CD4-positive, CD25-positive, alpha-beta regulatory T cell (primary cell): ENCODE measurements at regions not wholly inside any gene's neighbourhood (a gene's known extent, or its start where the extent isn't known, plus 50 kb on each side); places are given as distances from the start of the nearest gene placed in this dataset.

Experiments
- ATAC-seq, 2 donors: fragments of 150-1000 bp; cut with Tn5 transposase; one replicate each; pipeline ENCODE4 v1.10.0; 2021; ENCODE audit warnings: low read depth in 2 of 2, moderate number of reproducible peaks in 2 of 2, moderate library complexity in 1 of 2
- DNase-seq, 3 donors: peaks; one replicate each; pipeline versions ENCODE4 v3.0.0 to v3.0.0-alpha.2; 2012 to 2022; ENCODE audit warnings: mixed read lengths in 1 of 3
- H3K27ac ChIP-seq: one replicate; pipeline ENCODE4 v1.7.0; 2013; ENCODE audit warnings: mild to moderate bottlenecking, low read length; ENCODE audit not compliant: insufficient read depth, poor library complexity, severe bottlenecking
- H3K27me3 ChIP-seq: one replicate; pipeline ENCODE4 v1.7.0; 2013; ENCODE audit warnings: low read length; ENCODE audit not compliant: control insufficient read depth, insufficient read depth
- H3K36me3 ChIP-seq: one replicate; pipeline ENCODE4 v1.7.0; 2013; ENCODE audit warnings: mild to moderate bottlenecking, low read length, moderate library complexity; ENCODE audit not compliant: control insufficient read depth, insufficient read depth
- H3K4me1 ChIP-seq: 2 replicates; pipeline ENCODE4 v1.7.0; 2013; ENCODE audit warnings: mild to moderate bottlenecking, low read length; ENCODE audit not compliant: insufficient read depth, control insufficient read depth, poor library complexity, severe bottlenecking
- H3K4me3 ChIP-seq: one replicate; pipeline ENCODE4 v1.7.0; 2013; ENCODE audit warnings: low read depth, mild to moderate bottlenecking, low read length, moderate library complexity
- H3K9me3 ChIP-seq, 2 experiments: 1 replicate in 1 of 2; 2 replicates in 1 of 2; pipeline ENCODE4 v1.7.0; 2013; ENCODE audit warnings: low read length in 2 of 2, mild to moderate bottlenecking in 1 of 2, moderate library complexity in 1 of 2; ENCODE audit not compliant: control insufficient read depth in 2 of 2
- H3K27ac Mint-ChIP-seq, 3 donors: one replicate each; pipeline ENCODE4 v1.8.0; 2020 to 2022; ENCODE audit warnings: mild to moderate bottlenecking in 3 of 3, mixed read lengths in 3 of 3, moderate library complexity in 2 of 3
- H3K27me3 Mint-ChIP-seq: one replicate; pipeline ENCODE4 v1.8.0; 2022; ENCODE audit warnings: mild to moderate bottlenecking, mixed read lengths
- H3K36me3 Mint-ChIP-seq: one replicate; pipeline ENCODE4 v1.8.0; 2020; ENCODE audit warnings: mixed read lengths
- H3K4me1 Mint-ChIP-seq, 4 donors: one replicate each; pipeline ENCODE4 v1.8.0; 2020 to 2022; ENCODE audit warnings: mixed read lengths in 4 of 4, mild to moderate bottlenecking in 1 of 4
- H3K4me3 Mint-ChIP-seq, 4 donors: one replicate each; pipeline ENCODE4 v1.8.0; 2020 to 2022; ENCODE audit warnings: mild to moderate bottlenecking in 4 of 4, mixed read lengths in 4 of 4, moderate library complexity in 3 of 4
- H3K9me3 Mint-ChIP-seq, 7 donors: one replicate each; pipeline ENCODE4 v1.8.0; 2020 to 2022; ENCODE audit warnings: mixed read lengths in 7 of 7, mild to moderate bottlenecking in 3 of 7, moderate library complexity in 2 of 7

- Mint-ChIP-seq H3K4me1 (peaks cover 6 to 17% (median 12%) of the 10 kb centered on the region in 4 donors), H3K27me3 (no peaks in the 10 kb centered on the region), H3K36me3 (no peaks in the 10 kb centered on the region), H3K9me3 (peaks cover 0 to 3% (median 0%) of the 10 kb centered on the region in 7 donors), H3K27ac (no peak overlapping the region), H3K4me3 (no peak overlapping the region)
- Histone ChIP-seq H3K27me3 (no peaks in the 10 kb centered on the region), H3K4me1 (peaks cover 12% of the 10 kb centered on the region), H3K9me3 (no peaks in the 10 kb centered on the region), H3K4me3 (no peak overlapping the region), H3K36me3 (no peaks in the 10 kb centered on the region), H3K27ac (no peak overlapping the region)
- ATAC-seq = no peak
- DNase-seq = no peak
These were observed 375.6 kb downstream of the COG6 start for GRCh38 chr13:40031031-40031430.

GRCh38 chr13:40039061-40039460, 383.6 kb downstream of the COG6 start:
- DNase-seq (no peak), ATAC-seq (no peak)
- Mint-ChIP-seq H3K4me3 (no peak overlapping the region), H3K9me3 (peaks cover 0 to 7% (median 0%) of the 10 kb centered on the region in 7 donors), H3K27ac (peak overlapping the region in 1 of 3 donors; percentile 47), H3K36me3 (no peaks in the 10 kb centered on the region), H3K27me3 (peaks cover 20% of the 10 kb centered on the region), H3K4me1 (no peaks in the 10 kb centered on the region)
- Histone ChIP-seq H3K27me3 (peaks cover 5% of the 10 kb centered on the region), H3K4me3 (no peak overlapping the region), H3K36me3 (no peaks in the 10 kb centered on the region), H3K27ac (no peak overlapping the region), H3K4me1 (no peaks in the 10 kb centered on the region), H3K9me3 (no peaks in the 10 kb centered on the region)

- Histone ChIP-seq H3K36me3 (no peaks in the 10 kb centered on the region), H3K27ac (no peak overlapping the region), H3K9me3 (no peaks in the 10 kb centered on the region), H3K4me3 (no peak overlapping the region), H3K27me3 (peaks cover 13% of the 10 kb centered on the region), H3K4me1 (no peaks in the 10 kb centered on the region)
- Mint-ChIP-seq H3K27me3 (peaks cover 30% of the 10 kb centered on the region), H3K4me3 (no peak overlapping the region), H3K36me3 (no peaks in the 10 kb centered on the region), H3K27ac (no peak overlapping the region), H3K4me1 (peaks cover 0 to 2% (median 0%) of the 10 kb centered on the region in 4 donors), H3K9me3 (peaks cover 0 to 7% (median 0%) of the 10 kb centered on the region in 7 donors)
- no peak for DNase-seq
- ATAC-seq = no peak
These were observed 387.5 kb downstream of the COG6 start for GRCh38 chr13:40042991-40043390.

GRCh38 chr13:40043764-40044163, 388.3 kb downstream of the COG6 start:
- H3K9me3 ChIP-seq = no peaks in the 10 kb centered on the region
- no peak overlapping the region for H3K4me3 ChIP-seq
- H3K4me1 Mint-ChIP-seq = peaks cover 0 to 2% (median 0%) of the 10 kb centered on the region in 4 donors
- peaks cover 30% of the 10 kb centered on the region for H3K27me3 Mint-ChIP-seq
- no peak overlapping the region for H3K27ac Mint-ChIP-seq
- ATAC-seq (no peak), DNase-seq (no peak)
- no peaks in the 10 kb centered on the region for H3K4me1 ChIP-seq
- H3K9me3 Mint-ChIP-seq = peaks cover 0 to 7% (median 0%) of the 10 kb centered on the region in 7 donors
- H3K36me3 Mint-ChIP-seq = no peaks in the 10 kb centered on the region
- no peak overlapping the region for H3K27ac ChIP-seq
- no peaks in the 10 kb centered on the region for H3K36me3 ChIP-seq
- H3K4me3 Mint-ChIP-seq = no peak overlapping the region
- peaks cover 13% of the 10 kb centered on the region for H3K27me3 ChIP-seq

GRCh38 chr13:40047322-40047771, 391.9 kb downstream of the COG6 start:
- Mint-ChIP-seq H3K27ac (no peak overlapping the region), H3K4me3 (no peak overlapping the region), H3K9me3 (peaks cover 0 to 3% (median 0%) of the 10 kb centered on the region in 7 donors), H3K4me1 (peaks cover 0 to 2% (median 0%) of the 10 kb centered on the region in 4 donors), H3K27me3 (peaks cover 20% of the 10 kb centered on the region), H3K36me3 (no peaks in the 10 kb centered on the region)
- H3K27ac ChIP-seq = no peak overlapping the region
- no peak for DNase-seq
- H3K4me1 ChIP-seq = no peaks in the 10 kb centered on the region
- ATAC-seq = no peak
- H3K36me3 ChIP-seq = no peaks in the 10 kb centered on the region
- H3K9me3 ChIP-seq = no peaks in the 10 kb centered on the region
- H3K27me3 ChIP-seq = peaks cover 13% of the 10 kb centered on the region
- no peak overlapping the region for H3K4me3 ChIP-seq

GRCh38 chr13:40048551-40048950, 393.1 kb downstream of the COG6 start:
- ATAC-seq = no peak
- no peak overlapping the region for H3K4me3 Mint-ChIP-seq
- H3K36me3 Mint-ChIP-seq = no peaks in the 10 kb centered on the region
- Histone ChIP-seq H3K27me3 (peaks cover 10% of the 10 kb centered on the region), H3K9me3 (no peaks in the 10 kb centered on the region), H3K4me3 (no peak overlapping the region), H3K36me3 (no peaks in the 10 kb centered on the region), H3K4me1 (no peaks in the 10 kb centered on the region), H3K27ac (no peak overlapping the region)
- H3K27me3 Mint-ChIP-seq = peaks cover 15% of the 10 kb centered on the region
- H3K4me1 Mint-ChIP-seq = peaks cover 0 to 2% (median 0%) of the 10 kb centered on the region in 4 donors
- peak overlapping the region in 1 of 3 donors; percentile 2 for H3K27ac Mint-ChIP-seq
- DNase-seq = no peak
- peaks cover 0 to 3% (median 0%) of the 10 kb centered on the region in 7 donors for H3K9me3 Mint-ChIP-seq

- Mint-ChIP-seq H3K9me3 (peaks cover 0 to 3% (median 0%) of the 10 kb centered on the region in 7 donors), H3K27ac (no peak overlapping the region), H3K4me1 (peaks cover 0 to under 1% (median 0%) of the 10 kb centered on the region in 4 donors), H3K36me3 (peaks cover 3% of the 10 kb centered on the region), H3K4me3 (no peak overlapping the region), H3K27me3 (no peaks in the 10 kb centered on the region)
- DNase-seq = no peak
- no peak overlapping the region for H3K4me3 ChIP-seq
- H3K9me3 ChIP-seq = no peaks in the 10 kb centered on the region
- H3K27ac ChIP-seq = no peak overlapping the region
- H3K36me3 ChIP-seq = no peaks in the 10 kb centered on the region
- no peak for ATAC-seq
- no peaks in the 10 kb centered on the region for H3K4me1 ChIP-seq
- no peaks in the 10 kb centered on the region for H3K27me3 ChIP-seq
These were observed 397.5 kb downstream of the COG6 start for GRCh38 chr13:40052954-40053353.

- no peak for ATAC-seq
- no peak overlapping the region for H3K27ac ChIP-seq
- no peaks in the 10 kb centered on the region for H3K9me3 ChIP-seq
- Mint-ChIP-seq H3K4me1 (peaks cover 0 to under 1% (median under 1%) of the 10 kb centered on the region in 4 donors), H3K4me3 (no peak overlapping the region), H3K27ac (no peak overlapping the region), H3K36me3 (peaks cover 3% of the 10 kb centered on the region), H3K9me3 (peaks cover 0 to 3% (median 0%) of the 10 kb centered on the region in 7 donors), H3K27me3 (no peaks in the 10 kb centered on the region)
- no peak for DNase-seq
- no peaks in the 10 kb centered on the region for H3K36me3 ChIP-seq
- no peaks in the 10 kb centered on the region for H3K4me1 ChIP-seq
- H3K27me3 ChIP-seq = no peaks in the 10 kb centered on the region
- H3K4me3 ChIP-seq = no peak overlapping the region
These were observed 397.9 kb downstream of the COG6 start for GRCh38 chr13:40053401-40053800.
